Astrocyte (in vitro differentiated cells and primary cell): ENCODE measurements at regions not wholly inside any gene's neighbourhood (a gene's known extent, or its start where the extent isn't known, plus 50 kb on each side); places are given as distances from the start of the nearest gene placed in this dataset.

Source experiments
- DNase-seq: peaks from one replicate; pipeline ENCODE4 v3.0.0-alpha.2; 2010; ENCODE audit warnings: low read depth
- FAIRE-seq: peaks from 2 replicates; lab custom pipeline; 2011; peaks lifted over from hg19 to GRCh38; lab: Jason Lieb, UNC
- H2AFZ ChIP-seq: 2 replicates; pipeline ENCODE4 v1.6.0; 2012; ENCODE audit warnings: low read depth, low read length, inconsistent platforms
- H3K27ac ChIP-seq: 2 replicates; pipeline ENCODE4 v1.5.1; 2011; ENCODE audit warnings: low read depth, low read length, inconsistent platforms
- H3K27me3 ChIP-seq: 2 replicates; pipeline ENCODE4 v1.6.0; 2011; ENCODE audit warnings: low read length, inconsistent platforms; ENCODE audit not compliant: insufficient read depth
- H3K36me3 ChIP-seq: 2 replicates; pipeline ENCODE4 v1.5.1; 2011; ENCODE audit warnings: low read length, inconsistent platforms; ENCODE audit not compliant: insufficient read depth
- H3K4me1 ChIP-seq: 2 replicates; pipeline ENCODE4 v1.5.1; 2011; ENCODE audit warnings: low read length, inconsistent platforms; ENCODE audit not compliant: insufficient read depth
- H3K4me2 ChIP-seq: 2 replicates; pipeline ENCODE4 v1.6.0; 2012; ENCODE audit warnings: low read length, inconsistent platforms
- H3K4me3 ChIP-seq: 2 replicates; pipeline ENCODE4 v1.5.1; 2011; ENCODE audit warnings: low read depth, mild to moderate bottlenecking, low read length, inconsistent platforms; ENCODE audit not compliant: insufficient read depth
- H3K79me2 ChIP-seq: 2 replicates; pipeline ENCODE4 v1.6.0; 2012; ENCODE audit warnings: mild to moderate bottlenecking, low read length, inconsistent platforms; ENCODE audit not compliant: insufficient read depth
- H3K9ac ChIP-seq: 2 replicates; pipeline ENCODE4 v1.6.0; 2012; ENCODE audit warnings: mild to moderate bottlenecking, low read length, inconsistent platforms
- H3K9me3 ChIP-seq: 2 replicates; pipeline ENCODE4 v1.5.1; 2012; ENCODE audit warnings: low read depth, mild to moderate bottlenecking, low read length, inconsistent platforms; ENCODE audit not compliant: insufficient read depth
- H4K20me1 ChIP-seq: 2 replicates; pipeline ENCODE4 v1.6.0; 2012; ENCODE audit warnings: low read length, inconsistent platforms; ENCODE audit not compliant: insufficient read depth
- H3K27ac Mint-ChIP-seq: one replicate; pipeline ENCODE4 v1.8.0; 2021; ENCODE audit warnings: mild to moderate bottlenecking, mixed read lengths; ENCODE audit not compliant: unreplicated experiment
- H3K27me3 Mint-ChIP-seq: one replicate; pipeline ENCODE4 v1.8.0; 2021; ENCODE audit warnings: low read depth, mixed read lengths; ENCODE audit not compliant: unreplicated experiment
- H3K36me3 Mint-ChIP-seq: one replicate; pipeline ENCODE4 v1.8.0; 2021; ENCODE audit warnings: low read depth, mixed read lengths; ENCODE audit not compliant: unreplicated experiment
- H3K4me1 Mint-ChIP-seq: one replicate; pipeline ENCODE4 v1.8.0; 2021; ENCODE audit warnings: low read depth, mixed read lengths; ENCODE audit not compliant: unreplicated experiment
- H3K4me3 Mint-ChIP-seq: one replicate; pipeline ENCODE4 v1.8.0; 2021; ENCODE audit warnings: mild to moderate bottlenecking, moderate library complexity, mixed read lengths; ENCODE audit not compliant: unreplicated experiment
- H3K9me3 Mint-ChIP-seq: one replicate; pipeline ENCODE4 v1.8.0; 2021; ENCODE audit warnings: mild to moderate bottlenecking, mixed read lengths; ENCODE audit not compliant: unreplicated experiment
- EZH2 ChIP-seq: IDR thresholded peaks from 2 replicates; pipeline ENCODE4 v1.6.1; 2012; ENCODE audit warnings: mild to moderate bottlenecking, low read length, inconsistent platforms; ENCODE audit not compliant: insufficient read depth
- TF ChIP-seq, protein P1 (sequence below): IDR thresholded peaks from 2 replicates; pipeline ENCODE4 v1.5.1; 2011; ENCODE audit warnings: low read depth, mild to moderate bottlenecking, inconsistent platforms, low read length, moderate library complexity; ENCODE audit not compliant: insufficient read depth

DNA sequence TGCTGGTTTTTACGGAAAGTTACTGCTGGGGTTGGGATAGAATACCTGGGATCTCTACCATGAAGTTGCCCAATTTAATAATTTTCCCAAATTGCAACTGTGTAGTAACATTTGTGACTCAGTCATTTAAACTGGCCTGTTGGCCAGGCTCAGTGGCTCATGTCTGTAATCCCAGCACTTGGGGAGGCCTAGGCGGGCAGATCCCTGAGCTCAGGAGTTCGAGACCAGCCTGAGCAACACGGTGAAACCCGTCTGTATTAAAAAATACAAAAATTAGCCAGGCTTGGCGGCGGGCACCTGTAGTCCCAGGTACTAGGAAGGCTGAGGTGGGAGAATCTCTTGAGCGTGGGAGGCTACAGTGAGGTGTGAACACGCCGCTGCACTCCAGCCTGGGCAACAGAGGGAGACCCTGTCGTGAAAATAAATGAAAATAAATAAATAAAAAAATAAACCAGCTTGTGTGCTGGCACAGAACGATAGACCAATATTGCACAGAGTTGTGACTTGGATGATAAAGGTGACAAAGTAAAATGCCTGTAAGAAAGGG, 160.7 kb upstream of the ZNF608 start:
- Histone ChIP-seq H3K36me3 (no peaks in the 10 kb centered on the region), H3K9me3 (no peaks in the 10 kb centered on the region), H3K4me1 (peaks cover 14% of the 10 kb centered on the region), H2AFZ (no peak overlapping the region), H3K27ac (no peak overlapping the region), H3K27me3 (no peaks in the 10 kb centered on the region), H3K79me2 (no peaks in the 10 kb centered on the region), H3K9ac (no peak overlapping the region), H3K4me2 (peak overlapping the region; percentile 69), H3K4me3 (no peak overlapping the region), H4K20me1 (no peaks in the 10 kb centered on the region)
- DNase-seq: no peak
- no peaks in the 10 kb centered on the region for H3K27me3 Mint-ChIP-seq
- no peak for FAIRE-seq
- no peak overlapping the region for H3K4me3 Mint-ChIP-seq
- peaks cover 59% of the 10 kb centered on the region for H3K4me1 Mint-ChIP-seq
- H3K9me3 Mint-ChIP-seq: no peaks in the 10 kb centered on the region
- TF ChIP-seq EZH2: no peak
- TF ChIP-seq, protein P1, sequence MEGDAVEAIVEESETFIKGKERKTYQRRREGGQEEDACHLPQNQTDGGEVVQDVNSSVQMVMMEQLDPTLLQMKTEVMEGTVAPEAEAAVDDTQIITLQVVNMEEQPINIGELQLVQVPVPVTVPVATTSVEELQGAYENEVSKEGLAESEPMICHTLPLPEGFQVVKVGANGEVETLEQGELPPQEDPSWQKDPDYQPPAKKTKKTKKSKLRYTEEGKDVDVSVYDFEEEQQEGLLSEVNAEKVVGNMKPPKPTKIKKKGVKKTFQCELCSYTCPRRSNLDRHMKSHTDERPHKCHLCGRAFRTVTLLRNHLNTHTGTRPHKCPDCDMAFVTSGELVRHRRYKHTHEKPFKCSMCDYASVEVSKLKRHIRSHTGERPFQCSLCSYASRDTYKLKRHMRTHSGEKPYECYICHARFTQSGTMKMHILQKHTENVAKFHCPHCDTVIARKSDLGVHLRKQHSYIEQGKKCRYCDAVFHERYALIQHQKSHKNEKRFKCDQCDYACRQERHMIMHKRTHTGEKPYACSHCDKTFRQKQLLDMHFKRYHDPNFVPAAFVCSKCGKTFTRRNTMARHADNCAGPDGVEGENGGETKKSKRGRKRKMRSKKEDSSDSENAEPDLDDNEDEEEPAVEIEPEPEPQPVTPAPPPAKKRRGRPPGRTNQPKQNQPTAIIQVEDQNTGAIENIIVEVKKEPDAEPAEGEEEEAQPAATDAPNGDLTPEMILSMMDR: no peak
- H3K27ac Mint-ChIP-seq: peak overlapping the region; percentile 69
- H3K36me3 Mint-ChIP-seq: no peaks in the 10 kb centered on the region

DNA sequence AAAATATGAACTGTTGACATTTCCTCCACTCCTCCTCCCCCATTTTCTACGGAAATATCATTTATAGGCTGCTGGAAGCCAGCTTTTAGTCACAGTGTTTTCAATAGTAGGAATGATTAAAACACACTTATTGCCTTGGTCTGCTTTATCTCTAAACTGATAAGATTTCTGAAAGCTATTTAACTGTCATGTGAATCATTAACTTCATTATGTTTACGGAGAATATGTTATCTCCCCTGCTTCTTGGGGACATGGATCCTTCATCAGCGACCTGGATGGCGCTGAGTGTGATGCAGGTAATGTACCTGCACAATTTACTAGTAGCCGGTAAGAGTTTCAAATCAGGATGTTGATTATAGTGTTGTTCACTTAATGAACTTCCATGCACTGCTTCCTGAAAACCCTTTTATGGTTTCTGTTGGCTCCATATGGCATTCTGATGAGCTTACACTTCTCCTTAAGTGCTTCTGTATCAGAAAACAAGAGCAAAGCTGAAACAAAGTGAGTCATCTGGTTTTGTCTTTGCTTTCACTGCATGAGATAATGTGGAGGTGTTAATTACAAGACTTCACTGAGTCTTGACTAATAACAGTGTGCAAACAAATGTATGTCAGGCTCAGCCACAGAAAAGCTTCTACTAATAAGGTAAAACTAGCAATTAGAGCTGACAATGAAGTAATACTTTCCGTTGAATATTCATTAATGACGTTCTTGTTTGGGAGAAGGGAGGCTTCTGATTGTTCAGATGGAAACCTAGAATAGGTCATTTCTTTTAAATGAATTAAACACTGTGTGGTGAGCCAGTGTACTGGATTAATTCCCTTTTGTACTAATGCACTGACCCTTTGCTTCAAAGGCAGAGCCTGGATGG, 162.4 kb upstream of the ZNF608 start:
- DNase-seq (peak; percentile 76), FAIRE-seq (peak; percentile 56)
- H3K4me1 ChIP-seq: peaks cover 9% of the 10 kb centered on the region
- H3K9me3 Mint-ChIP-seq: no peaks in the 10 kb centered on the region
- H3K79me2 ChIP-seq: no peaks in the 10 kb centered on the region
- H3K4me3 ChIP-seq: no peak overlapping the region
- no peak overlapping the region for H3K27ac ChIP-seq
- no peaks in the 10 kb centered on the region for H3K27me3 Mint-ChIP-seq
- no peak overlapping the region for H3K4me3 Mint-ChIP-seq
- H2AFZ ChIP-seq: no peak overlapping the region
- peak overlapping the region; percentile 2 for H3K4me2 ChIP-seq
- H3K9me3 ChIP-seq: no peaks in the 10 kb centered on the region
- no peaks in the 10 kb centered on the region for H3K36me3 ChIP-seq
- no peak for TF ChIP-seq EZH2
- TF ChIP-seq, protein P1: no peak
- H4K20me1 ChIP-seq: no peaks in the 10 kb centered on the region
- no peaks in the 10 kb centered on the region for H3K27me3 ChIP-seq
- no peak overlapping the region for H3K9ac ChIP-seq
- H3K27ac Mint-ChIP-seq: peak overlapping the region; percentile 58
- H3K36me3 Mint-ChIP-seq: no peaks in the 10 kb centered on the region
- peaks cover 46% of the 10 kb centered on the region for H3K4me1 Mint-ChIP-seq

DNA sequence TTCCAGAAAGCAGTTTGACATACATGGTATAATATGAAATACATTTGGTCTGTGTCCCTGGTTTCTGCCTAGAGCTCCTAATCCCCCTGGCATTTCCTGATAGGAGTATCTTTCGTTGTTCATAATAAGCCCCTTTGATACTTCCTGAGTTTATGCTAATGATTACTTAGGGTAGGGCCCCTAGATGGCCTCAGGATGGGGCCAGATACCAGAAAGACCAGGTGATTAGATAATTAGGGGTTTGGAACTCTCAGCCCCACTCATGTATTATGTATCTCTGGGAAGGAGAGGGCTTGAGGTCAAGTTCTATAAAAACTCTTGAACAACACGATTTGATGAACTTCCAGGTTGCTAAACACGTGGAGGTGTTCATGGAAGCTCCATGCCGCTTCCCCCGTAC, 163.3 kb upstream of the ZNF608 start:
- Histone ChIP-seq H3K9me3 (no peaks in the 10 kb centered on the region), H3K9ac (no peak overlapping the region), H4K20me1 (no peaks in the 10 kb centered on the region), H2AFZ (no peak overlapping the region), H3K79me2 (no peaks in the 10 kb centered on the region), H3K27me3 (no peaks in the 10 kb centered on the region), H3K36me3 (no peaks in the 10 kb centered on the region), H3K4me3 (no peak overlapping the region), H3K4me2 (no peak overlapping the region), H3K27ac (no peak overlapping the region), H3K4me1 (peaks cover 9% of the 10 kb centered on the region)
- FAIRE-seq (no peak), DNase-seq (no peak)
- Mint-ChIP-seq H3K4me1 (peaks cover 45% of the 10 kb centered on the region), H3K4me3 (peak overlapping the region; percentile 34), H3K36me3 (no peaks in the 10 kb centered on the region), H3K27me3 (no peaks in the 10 kb centered on the region), H3K27ac (no peak overlapping the region), H3K9me3 (no peaks in the 10 kb centered on the region)
- TF ChIP-seq EZH2: no peak
- TF ChIP-seq, protein P1: no peak
